Activated CD4-positive, alpha-beta T cell treated with anti-CD3 and anti-CD28 coated beads, Interleukin-2, amount 50 U/mL, for 24 hours (primary cell): ENCODE measurements at regions not wholly inside any gene's neighbourhood (a gene's known extent, or its start where the extent isn't known, plus 50 kb on each side); places are given as distances from the start of the nearest gene placed in this dataset.
"Not testable (repeated sequence)": the region's sequence is repeated elsewhere in the genome, so short reads cannot be mapped to it uniquely, and the experiment has no call there.

Experiments used
- DNase-seq, 2 donors: peaks; one replicate each; pipeline ENCODE4 v3.0.0-alpha.2; 2020; ENCODE audit warnings: low read depth in 1 of 2, low spot score in 1 of 2

DNA sequence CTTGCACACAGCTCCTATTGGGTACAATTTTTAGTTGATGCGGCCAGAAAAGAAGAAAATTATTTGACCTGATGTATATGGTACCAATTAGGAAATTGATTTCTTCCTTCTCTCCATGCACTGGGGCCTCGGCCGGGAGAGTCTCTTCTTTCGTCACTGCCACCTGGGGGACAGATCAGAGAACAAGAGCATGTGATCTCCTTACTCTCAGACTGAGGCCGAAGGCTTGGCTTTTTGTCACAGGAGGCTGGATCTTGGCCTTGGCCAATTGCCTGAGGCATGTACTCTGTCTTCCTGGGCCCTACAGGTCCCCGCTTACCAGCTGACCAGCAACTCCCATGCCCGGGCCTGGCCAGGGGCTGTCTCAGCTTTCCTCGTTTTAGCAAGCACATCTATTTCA, 330.3 kb downstream of the KLF13 start:
- DNase-seq: not testable (repeated sequence)

GRCh38 chr15:31660816-31661215, 334.2 kb downstream of the KLF13 start:
- no peak for DNase-seq

GRCh38 chr15:31665732-31666131, 339.1 kb downstream of the KLF13 start:
- not testable (repeated sequence) for DNase-seq

GRCh38 chr15:31669158-31669908, 342.7 kb downstream of the KLF13 start:
- not testable (repeated sequence) for DNase-seq

DNA sequence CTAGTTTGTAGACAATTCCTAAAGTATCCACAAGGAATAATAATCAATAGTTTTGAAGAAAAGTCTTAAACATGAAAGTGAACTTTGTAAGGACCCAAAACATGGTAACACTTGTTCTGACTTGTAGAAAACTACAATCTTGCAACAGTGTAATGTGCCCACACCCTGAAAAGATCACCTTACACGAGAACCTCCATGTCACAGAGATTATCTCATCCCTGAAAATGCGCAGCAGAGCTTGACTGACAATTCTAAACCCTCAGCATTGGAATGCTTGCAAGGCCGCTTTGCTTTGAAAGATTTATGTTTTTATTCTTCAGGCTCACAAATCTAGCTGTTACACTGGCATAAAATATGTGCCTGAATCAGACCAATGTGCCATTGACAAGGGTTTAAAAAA, 346.6 kb downstream of the KLF13 start:
- DNase-seq: not testable (repeated sequence)

DNA sequence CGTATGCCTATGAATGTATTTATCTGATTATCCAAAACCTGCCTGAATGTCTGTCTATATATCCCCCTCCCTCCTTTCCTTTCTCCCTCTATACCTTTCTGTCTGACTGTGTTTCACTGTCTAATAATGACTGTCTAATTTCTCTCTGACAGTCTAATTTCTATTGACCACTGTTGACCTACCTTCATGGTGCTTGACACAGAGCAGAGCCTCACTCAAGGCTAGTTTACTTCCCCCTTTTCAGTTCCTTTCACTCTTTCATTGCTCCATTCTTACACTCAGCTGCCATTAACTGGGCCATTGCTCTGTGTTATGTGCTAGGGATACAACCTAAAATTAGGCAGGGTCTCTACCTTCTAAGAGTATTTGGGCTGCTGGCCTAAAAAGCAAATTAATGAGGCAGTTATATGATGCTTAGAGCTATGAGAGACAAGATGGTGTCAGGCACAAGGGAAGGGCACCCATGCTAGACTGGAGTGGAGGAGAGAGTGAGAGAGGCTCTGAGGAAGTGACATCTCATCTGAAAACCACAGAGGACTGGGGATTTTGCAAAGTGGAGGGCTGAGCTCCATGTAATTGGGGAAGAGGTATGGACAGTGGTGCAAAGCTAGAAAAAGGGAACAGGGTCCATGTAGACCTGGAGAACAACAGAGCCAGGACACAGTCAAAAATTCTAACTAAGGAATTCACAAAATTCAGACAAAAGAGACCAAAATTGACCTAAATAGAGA, 348.6 kb upstream of the CHRNA7 start:
- DNase-seq: not testable (repeated sequence)

- not testable (repeated sequence) for DNase-seq
These were observed 343.2 kb upstream of the CHRNA7 start for GRCh38 chr15:31687088-31687487.

GRCh38 chr15:31696509-31696908, 333.8 kb upstream of the CHRNA7 start:
- not testable (repeated sequence) for DNase-seq

- not testable (repeated sequence) for DNase-seq
These were observed 325.1 kb upstream of the CHRNA7 start for GRCh38 chr15:31705076-31705678.

DNA sequence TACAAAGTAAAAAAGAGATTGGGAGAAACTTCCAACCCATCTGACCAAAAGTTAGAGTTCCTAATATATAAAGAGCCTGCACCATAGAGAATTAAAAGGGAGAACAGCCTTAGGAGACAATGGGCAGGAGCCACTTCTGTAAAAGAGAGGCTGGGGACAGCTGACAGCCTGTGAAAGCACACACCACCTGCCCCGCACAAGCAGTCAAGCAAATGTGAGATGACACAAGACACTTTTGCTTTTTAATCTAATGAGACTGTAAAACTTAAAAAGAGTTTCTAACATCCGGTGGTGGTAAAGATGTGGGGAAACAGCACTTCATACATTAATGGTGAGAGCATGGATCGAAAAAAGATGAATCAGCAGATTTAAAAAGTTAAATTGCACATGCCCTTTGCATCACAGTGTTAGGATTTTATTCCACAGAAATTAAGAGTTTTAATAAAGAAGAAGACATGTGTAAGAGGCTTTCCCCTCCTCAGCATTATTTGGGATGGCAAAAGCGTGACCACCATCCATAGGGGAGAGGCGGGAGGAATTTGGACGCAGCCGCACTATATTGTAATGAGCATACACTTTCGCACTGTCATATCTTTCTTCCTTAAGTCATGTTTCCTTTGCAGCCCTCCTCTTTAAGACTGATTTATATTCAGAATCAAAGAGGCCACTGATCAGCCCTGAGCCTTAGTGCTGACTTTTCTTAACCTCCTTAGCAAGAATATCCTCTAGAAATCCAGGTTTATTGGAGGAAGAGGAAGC, 322.2 kb upstream of the CHRNA7 start:
- DNase-seq: not testable (repeated sequence)

GRCh38 chr15:31708703-31709327, 321.5 kb upstream of the CHRNA7 start:
- DNase-seq: not testable (repeated sequence)

GRCh38 chr15:31709479-31709878, 320.8 kb upstream of the CHRNA7 start:
- DNase-seq: not testable (repeated sequence)

- not testable (repeated sequence) for DNase-seq
These were observed 319.5 kb upstream of the CHRNA7 start for GRCh38 chr15:31710806-31711205.

DNA sequence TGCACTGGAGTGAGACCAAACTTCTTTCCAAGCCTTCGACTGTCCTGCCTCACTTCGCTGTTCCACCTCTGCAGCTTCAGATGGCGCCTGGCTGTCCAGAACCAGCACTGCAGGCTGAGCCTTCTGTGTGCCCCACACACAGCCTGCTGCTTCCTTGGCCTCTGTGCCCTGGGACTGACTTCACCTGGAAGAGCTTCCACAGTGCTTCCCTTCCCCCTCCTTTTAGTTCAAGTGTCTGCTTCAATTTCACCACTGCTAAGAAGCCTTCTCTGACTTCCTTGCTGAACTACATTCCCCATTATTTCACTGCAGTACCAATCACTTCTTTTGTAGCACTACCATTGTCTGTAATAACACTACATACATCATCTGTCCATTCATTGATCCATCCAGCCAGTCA, 315.1 kb upstream of the CHRNA7 start:
- DNase-seq: not testable (repeated sequence)

DNA sequence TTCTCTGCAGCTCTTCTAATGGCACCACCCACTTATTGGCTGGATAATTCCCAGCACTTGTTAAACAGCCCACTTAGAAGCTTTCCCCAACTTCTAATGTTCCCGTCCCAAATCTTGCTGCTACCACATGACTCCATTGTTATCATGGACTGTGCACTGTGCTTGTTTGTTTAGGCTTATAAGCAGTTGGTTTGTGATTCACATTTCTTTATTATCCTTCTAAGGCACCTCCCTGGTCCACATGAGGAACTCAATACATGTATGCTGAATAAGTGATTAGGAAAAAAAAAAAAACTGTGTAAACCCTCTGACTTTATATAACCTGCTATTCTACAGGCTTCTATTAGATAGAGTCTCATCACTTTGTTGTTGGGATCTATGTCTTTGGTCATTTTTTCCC, 311.7 kb upstream of the CHRNA7 start:
- DNase-seq: not testable (repeated sequence)

DNA sequence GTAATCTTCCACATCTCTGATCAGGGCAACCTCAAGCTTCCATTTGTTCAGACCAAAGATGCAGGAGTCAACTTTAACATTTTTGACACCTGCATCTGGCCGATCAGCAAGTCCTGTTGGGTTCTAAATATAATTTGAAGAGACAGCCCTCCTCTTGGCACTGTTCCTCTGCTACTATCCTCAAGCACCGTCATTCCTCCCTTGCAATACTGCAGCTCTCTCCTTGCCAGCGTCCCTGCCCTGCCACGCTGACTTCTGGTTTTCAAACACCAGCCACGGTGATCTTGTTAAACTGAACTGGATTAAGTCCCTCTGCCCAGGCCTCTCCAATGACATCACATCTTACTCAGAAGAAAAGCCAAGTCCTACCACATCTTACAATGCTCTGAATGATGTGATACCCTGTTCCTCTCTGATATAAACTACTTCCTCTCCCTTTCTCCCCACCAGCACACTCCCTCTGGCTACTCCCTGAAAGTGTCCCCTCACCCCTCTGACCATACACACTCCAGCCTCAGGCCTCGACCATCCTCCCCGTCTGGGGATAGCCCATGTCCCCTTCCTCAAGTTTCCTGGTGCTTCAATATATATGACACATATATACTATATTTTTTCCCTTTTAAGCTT, 310.8 kb upstream of the CHRNA7 start:
- DNase-seq: not testable (repeated sequence)

- not testable (repeated sequence) for DNase-seq
These were observed 307.3 kb upstream of the CHRNA7 start for GRCh38 chr15:31723019-31723418.

- not testable (repeated sequence) for DNase-seq
These were observed 305.4 kb upstream of the CHRNA7 start for GRCh38 chr15:31724903-31725302.

DNA sequence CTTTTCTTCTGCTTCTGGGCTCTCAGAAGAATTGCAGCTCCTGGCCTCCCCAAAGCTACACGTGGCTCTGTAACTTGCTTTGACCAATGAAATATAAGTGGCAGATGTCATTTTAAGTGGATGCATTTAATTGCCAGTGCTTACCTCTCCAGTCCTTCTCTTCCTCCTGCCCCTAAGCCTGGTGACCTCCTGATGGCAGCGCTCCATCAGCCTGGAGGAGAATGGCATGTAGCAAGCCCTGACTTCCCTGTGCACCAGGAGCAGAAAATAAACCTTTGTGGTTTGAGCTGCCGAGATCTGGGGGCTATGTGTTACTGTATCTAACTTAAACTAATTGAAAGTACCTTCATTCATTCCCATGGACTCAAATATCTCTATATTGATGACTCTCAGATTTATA, 304.7 kb upstream of the CHRNA7 start:
- DNase-seq: not testable (repeated sequence)

GRCh38 chr15:31727612-31728011, 302.7 kb upstream of the CHRNA7 start:
- DNase-seq: no peak
